Hypothalamus (tissue), 51 donors: ENCODE measurements at regions not wholly inside any gene's neighbourhood (a gene's known extent, or its start where the extent isn't known, plus 50 kb on each side); places are given as distances from the start of the nearest gene placed in this dataset.
A peak's percentile ranks its signal among the peaks of the same experiment; 100 is the strongest.
"Not testable (repeated sequence)": the region's sequence is repeated elsewhere in the genome, so short reads cannot be mapped to it uniquely, and the experiment has no call there.

Experiments
- DNase-seq, 51 donors: peaks; one replicate each; lab custom pipeline; 2025; lab: John Stamatoyannopoulos, UW

DNA sequence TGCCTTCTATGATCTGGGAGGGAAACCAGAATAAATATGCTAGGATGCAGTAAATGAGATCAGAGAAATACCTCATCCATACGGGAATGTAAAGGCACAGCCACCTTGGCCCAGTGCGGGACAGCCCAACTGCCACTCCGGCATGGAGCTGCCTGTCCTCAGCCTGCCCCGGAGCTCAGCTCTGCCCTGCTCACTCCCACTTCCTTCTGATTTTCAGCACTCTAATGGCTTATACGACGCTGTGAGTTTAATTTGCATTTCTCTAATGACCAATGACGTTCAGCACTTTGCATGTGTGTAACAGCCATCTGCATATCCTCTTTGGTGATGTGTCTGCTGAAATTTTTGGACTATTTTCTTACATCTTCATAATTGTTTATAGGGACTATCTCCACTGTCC is 172.5 kb upstream of the RAB6C start:
- no peak for DNase-seq

DNA sequence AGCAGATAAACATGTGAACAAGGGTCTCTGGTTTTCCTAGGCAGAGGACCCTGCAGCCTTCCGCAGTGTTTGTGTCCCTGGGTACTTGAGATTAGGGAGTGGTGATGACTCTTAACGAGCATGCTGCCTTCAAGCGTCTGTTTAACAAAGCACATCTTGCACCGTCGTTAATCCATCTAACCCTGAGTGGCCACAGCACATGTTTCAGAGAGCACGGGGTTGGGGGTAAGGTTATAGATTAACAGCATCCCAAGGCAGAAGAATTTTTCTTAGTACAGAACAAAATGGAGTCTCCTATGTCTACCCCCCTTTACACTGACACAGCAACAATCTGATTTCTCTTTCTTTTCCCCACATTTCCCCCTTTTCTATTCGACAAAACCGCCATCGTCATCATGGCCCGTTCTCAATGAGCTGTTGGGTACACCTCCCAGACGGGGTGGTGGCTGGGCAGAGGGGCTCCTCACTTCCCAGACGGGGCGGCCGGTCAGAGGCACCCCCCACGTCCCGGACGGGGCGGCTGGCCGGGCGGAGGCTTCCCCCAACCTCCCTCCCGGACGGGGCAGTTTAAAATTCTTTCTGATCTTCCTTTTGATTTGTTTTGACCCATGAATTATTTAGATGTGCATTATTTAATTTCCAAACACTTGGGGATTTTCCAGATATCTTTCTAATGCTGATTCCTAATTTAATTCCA is 171.7 kb upstream of the RAB6C start:
- not testable (repeated sequence) for DNase-seq

DNA sequence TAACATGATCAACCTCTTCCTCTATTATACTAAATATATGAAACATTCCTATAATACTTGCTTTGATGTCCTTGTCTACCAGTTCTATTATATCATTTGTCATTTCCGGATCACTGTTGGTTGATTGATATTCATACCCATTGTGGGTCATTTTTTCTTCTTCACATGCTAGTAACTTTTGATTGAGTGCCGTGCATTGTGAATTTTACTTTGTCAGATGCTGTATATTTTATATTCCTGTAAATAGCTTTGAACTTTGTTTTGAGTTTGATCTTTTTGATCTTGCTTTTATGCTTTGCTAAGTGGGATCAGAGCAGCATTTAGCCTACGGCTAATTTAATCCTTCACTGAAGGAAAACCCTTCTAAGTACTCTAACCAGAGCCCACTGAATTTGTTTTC is 168.9 kb upstream of the RAB6C start:
- DNase-seq: no peak

DNA sequence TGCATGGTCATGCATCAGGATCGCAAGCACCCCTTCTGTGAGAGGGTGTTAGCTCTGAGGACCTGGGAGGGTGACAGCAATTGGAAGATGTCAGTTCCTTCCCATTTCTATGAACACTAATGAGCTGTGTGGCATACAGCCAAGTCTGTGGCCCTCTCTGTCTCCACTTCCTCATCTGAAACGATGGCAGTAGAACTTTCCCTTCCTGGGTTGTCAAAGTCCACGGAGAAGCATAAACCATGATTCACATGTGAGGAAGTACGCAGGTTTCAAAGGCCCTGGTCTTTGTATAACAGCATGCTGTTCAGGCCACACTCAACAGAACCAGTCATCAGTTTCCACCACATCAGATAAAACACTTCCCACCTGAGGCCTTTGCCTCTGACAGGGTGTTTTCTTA is 167.4 kb upstream of the RAB6C start:
- peak in 17 of 51 donors; percentile 10 to 33 (median 24) for DNase-seq

DNA sequence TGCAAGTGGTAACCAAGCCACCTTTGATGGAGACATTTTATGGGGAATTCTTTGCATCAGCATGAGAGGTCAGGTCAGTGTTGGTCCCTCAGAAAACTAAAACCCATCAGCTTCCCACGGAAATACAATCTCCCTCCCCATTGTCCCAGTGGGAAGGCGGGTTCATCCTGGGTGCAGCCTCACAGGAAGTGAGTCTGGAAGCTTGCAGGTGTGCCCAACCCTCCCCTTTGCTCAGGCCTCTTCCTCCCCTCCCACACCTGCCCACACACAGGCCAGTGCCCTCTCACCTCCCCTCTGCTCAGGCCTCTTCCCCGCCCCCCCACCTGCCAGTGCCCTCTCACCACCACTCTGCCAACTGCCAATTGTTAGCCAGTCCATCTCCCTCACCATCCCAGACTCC is 166.8 kb upstream of the RAB6C start:
- DNase-seq: no peak

DNA sequence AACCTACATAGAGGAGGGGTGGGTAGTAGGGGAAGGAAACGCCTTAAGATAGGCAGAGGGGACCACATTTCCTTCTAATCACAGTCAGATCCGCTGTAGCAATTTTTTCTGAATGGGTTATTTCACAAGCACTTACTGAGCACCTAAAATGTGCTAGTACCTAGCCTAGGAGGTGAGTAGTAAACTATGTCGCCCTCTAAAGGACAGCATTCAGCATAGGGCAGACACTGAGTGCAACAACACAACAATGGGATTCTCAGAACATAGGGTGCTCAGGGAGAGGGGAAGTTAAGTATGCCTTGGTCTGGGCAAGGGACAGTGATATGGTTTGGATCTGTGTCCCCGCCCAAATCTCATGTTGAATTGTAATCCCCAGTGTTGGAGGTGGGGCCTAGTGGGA is 166.1 kb upstream of the RAB6C start:
- no peak for DNase-seq

DNA sequence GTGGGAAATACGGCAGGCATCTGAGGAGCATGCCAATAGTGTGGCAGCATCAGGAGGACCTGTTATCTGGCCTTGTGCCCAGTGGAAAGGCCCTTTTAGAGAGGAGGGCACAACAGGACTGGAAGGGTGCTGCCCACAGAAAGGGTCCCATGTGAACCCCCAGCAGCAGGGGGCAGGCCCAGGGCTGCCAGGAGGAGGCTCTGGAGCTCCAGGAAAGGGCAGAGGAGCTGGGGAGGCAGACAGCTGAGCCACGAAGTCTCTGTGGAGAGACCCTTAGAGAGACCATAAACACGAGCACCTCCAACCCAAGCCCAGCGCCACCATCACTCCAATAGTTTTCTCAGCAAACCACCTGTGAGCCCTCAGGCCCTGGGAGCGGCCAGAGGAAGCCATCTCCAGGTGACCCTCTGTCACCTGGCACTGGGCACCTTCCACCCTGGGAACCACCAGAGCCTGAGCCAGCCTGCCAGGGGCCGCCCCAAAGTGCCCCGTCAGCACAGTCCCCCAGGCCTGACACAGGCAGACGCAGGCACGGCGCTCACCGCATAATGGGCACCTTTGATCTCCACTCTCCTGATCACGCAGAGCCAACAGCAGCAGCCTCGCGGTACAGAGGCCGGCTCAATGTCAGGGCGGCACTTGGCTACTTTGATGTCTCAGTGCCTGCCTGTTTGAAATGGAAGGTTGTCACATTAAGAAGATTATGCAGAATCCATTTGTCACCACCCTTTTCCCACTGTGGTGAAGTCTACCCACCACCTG is 162.5 kb upstream of the RAB6C start:
- no peak for DNase-seq

DNA sequence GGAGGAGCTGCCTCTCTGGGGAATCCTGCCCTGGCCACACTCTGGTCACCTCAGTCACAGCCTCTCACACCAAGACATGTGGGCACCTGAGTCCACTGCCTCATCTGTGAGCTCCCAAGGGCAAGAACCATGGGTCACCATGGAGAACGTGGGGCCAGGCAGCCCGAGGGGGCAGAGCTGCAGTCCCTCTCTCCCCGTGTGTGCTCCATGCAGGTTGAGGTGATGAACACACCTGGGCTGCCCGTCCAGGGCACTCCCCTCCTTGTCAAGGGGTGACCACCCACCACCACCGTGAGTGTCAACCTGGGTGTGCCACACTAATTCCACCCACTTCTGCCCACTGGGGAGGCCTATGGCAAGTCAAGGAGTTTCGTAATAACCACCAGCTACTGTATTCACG is 159.6 kb upstream of the RAB6C start:
- DNase-seq: no peak

DNA sequence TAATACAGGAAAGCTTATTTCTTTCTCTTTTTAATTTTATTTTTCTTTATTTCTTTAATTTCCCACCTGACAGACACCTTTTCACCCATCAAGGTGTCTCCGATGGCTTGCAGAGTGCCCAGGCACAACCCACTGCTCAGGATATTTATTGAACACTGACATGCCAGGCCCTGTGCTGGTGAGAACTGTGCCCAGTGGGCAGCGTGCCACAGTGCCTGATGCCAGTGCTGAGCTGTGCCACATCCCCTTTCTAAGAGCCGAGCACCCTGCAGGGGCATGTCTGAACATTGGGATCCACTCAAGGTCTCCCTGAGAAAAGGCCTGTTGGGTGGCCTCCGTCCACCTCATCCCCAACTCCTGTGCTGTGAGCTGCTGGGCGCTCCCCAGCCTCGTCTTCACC is 158.6 kb upstream of the RAB6C start:
- no peak for DNase-seq

DNA sequence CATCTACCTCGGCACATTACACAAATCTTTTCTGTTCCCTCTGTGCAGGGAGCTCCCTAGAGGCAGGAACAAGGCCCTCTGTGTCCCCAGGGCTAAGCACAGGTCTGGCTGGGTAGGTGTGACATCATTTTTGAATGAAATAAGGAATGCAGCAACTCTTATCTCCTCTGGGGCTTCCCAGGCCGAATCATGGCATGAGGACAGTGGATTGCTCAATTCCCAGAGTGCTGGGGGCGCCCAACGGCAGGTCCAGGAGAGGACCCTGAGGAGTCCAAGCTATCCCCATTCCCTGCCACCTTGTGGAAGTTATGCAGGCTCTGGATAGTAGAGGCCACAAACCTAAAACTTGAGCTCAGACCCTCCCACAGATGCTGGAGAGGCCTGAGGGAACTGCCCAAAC is 158.0 kb upstream of the RAB6C start:
- no peak for DNase-seq

DNA sequence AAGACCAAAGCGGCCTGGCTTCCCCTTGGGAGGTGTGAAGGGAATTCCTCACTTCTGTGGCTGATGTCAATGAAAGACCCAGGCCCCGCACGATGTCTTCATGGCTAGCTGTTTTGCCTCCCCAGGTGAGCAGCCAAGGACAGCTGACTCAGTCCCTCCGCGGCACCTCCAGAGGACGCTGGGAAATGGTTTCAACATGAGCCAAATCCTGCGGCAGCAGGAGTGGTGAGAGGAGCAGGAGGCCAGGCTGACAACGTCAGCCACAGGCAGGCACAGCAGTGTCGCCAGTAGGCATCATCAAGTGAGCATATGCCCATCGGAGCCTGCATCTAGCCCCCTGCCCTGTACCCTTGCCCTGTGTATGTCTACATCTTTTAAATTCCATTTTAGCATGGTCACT is 156.4 kb upstream of the RAB6C start:
- DNase-seq: no peak

DNA sequence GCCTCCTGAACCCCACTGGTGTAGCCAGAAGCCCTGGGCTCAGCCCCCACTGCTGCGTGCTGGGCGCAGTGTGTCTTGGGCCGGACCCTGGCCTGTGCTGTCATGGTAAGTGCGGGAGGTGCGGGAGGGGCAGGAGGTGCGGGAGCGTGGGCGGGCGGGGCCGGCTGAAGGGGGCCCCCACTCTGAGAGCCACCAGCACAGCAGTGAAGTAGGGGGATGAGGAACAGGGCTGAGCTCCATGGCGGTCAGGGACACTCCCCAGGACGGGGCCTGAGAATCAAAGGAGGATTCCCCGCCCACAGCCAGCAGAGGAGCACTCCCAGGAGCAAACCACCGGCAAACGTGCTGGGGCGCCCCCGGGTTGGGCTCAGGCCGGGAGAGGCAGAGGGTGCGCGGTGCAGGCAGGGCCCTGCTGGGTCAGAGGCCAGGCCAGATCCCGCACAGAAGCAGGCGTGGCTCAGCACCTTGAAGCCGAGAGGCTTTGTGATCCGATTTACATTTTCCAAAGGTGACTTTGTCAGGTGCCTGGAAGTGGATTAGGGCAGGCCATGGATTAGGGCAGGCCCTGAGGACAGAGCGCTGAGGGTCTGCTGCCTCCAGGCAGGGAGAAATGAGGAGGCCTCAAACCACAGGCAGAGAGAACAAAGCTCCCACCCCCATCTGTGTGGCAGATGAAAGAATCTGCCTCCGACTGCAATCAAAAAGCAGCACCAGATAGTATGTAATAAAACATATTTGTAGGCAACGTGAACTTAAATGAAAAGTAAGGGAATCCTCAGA is 152.0 kb upstream of the RAB6C start:
- DNase-seq: no peak

DNA sequence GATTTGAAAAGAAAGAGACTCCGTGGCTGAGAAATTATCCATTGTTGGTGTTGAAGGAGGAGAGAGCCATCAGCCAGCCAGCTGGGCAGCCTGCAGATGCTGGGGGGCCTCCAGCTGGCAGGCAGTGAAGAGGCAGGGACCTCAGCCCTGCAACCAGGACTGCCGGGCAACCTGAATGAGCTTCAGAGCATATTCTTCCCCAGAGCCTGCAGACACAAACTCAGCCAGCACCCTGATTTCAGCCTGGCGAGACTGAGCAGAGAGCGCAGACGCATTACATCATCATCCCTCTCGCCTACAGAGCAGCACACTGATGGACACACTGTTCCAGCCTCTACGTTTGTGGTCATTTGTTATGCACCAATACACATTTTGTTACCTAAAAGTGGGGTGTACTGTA is 150.7 kb upstream of the RAB6C start:
- DNase-seq: peak in 12 of 51 donors; percentile 11 to 50 (median 28)

DNA sequence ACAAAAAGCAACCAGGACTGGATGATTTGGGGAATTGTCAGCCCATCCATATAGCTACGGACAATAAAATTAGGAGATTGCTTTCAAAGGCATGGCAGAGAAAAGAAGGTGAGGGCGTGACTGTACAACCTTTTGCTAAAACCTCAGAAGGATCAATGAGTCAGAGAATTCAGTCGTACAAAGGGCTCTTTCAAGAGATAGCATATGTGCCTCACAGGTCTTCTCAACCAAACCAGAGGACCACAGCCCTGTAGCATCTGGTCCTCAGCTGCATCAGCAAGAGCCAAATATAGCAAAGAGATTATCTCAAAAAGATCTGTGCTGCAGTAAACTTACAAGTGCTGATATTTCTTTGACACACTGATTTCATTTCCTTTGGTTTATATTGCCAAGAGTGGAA is 149.9 kb upstream of the RAB6C start:
- DNase-seq: no peak

DNA sequence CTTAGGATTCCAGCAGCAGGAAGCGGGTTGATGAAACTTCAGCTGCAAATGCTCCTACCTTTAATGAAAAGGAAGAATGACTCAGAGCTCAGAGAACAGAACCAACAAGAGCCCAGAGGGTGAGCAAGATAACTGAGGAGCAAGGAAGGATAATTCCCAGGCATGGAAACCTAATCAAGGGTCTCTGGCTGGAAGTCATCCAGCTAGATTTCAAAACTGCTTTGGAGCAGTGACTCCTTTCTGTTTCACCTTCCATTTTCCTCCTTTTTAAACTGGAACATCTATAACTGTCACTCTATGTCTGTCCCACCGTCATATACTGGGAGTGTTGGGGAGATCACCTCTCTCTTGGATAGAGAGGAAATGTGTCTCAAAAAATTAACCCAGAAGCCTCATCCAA is 148.4 kb upstream of the RAB6C start:
- DNase-seq: no peak

DNA sequence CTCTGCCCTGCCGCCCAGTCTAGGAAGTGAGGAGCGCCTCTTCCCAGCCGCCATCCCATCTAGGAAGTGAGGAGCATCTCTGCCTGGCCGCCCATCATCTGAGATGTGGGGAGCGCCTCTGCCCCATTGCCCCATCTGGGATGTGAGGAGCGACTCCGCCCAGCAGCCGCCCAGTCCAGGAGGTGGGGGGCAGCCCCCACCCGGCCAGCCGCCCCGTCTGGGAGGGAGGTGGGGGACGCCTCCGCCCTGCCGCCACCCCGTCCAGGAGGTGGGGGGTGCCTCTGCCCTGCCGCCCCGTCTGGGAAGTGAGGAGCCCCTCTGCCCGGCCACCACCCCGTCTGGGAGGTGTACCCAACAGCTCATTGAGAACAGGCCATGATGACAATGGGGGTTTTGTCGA is 146.0 kb upstream of the RAB6C start:
- not testable (repeated sequence) for DNase-seq

DNA sequence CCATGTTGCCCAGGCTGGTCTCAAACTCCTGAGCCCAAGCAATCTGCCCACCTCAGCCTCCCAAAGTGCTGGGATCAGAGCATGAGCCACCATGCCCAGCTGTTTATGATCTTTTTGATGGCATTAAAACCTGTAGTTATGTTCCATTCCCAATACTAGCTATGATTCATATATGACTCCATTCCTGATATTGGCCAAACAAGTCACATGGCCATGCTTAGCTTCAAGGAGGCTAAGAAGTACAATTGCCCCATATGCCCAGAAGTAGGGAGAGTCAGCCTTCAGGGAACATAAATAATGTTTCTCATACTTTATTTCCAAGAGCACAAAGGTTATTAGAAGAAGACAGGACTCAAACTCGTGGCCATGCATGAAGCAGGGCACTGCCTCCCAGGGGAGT is 132.4 kb upstream of the RAB6C start:
- DNase-seq: no peak

DNA sequence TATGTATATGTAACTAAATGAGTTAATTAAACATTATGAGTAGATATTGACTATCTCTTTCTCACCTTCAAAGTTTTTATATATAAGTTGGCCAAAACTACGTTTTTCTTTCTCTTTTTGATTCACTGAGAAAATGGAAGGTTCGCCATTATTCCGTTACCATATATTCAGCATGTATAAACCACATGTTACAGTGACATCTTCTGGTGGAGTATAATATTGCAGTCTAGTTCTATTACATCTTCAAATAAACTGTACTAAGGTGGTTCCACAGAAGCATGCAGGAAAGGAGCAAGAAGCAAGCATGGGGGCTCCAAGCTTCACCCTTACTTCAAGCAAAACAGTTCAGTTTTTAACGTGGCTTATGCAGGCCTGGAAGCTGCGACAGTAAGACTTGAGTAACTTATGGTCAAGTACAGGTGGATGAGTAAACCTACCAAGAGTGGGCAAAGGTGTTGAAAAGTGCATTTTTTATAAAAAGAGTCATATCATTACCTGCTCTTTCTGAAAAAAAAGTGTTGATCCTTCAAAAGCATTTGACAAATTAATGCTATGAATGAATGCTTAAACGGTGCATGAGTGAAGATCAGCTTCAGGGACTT is 129.8 kb upstream of the RAB6C start:
- DNase-seq: peak in 1 of 51 donors; percentile 11

DNA sequence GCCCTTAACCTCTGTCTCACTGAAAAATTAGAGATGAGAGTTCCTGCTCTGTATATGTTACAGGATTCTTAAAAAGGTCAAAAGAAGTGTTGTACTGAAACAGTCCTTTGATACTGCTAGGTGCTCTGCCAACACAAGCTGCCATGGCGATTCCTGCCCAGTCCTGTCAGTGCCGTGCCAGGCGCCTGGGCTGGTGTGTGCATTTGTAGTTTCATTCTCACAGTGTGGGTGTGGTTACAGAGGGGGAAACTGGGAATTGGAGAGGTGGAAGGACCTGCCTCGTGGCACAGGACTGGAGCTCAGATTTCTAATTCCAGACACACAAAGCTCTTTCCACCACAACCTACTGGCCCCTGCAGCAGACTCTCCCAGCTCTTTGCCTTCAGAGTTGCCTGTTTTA is 122.3 kb upstream of the RAB6C start:
- no peak for DNase-seq

DNA sequence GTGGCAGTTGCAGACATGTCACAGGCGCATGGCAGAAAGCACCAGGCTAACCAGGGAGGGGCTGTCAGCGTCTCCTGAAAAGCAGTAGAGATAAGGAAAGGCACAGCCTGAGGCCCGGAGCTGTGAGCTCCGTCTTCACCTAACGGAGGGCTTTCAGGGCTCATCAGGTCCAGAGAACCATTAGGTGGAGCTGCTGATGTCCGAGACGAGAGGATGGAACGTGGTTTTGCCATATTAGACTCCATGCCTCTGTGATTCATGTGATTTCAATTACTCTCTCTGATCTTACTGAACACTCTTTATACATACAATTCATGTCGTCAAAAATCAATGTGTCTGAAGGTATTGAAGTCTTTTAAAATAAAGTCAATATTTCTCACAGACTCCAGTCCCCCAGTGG is 120.3 kb upstream of the RAB6C start:
- DNase-seq: no peak

DNA sequence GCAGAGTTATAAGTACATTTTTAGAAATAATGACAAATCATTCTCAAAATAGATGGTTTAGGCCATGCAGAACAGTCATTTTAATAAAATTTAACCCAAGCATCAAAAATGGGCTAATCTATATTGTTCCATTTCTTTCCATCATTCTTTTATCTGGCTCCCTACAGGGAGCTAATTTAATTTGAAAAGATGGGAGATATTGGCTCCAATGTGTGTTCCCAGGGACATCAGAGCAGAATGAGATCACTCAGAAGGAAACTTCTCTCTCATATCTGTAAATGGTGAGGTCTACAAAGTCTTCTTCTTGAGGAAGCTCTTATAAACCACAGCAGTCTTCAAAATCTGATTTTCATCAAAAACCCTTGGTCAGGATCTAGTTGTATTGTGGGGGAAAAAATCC is 119.4 kb upstream of the RAB6C start:
- no peak for DNase-seq
